HG03342 (cell line): ENCODE measurements at regions not wholly inside any gene's neighbourhood (a gene's known extent, or its start where the extent isn't known, plus 50 kb on each side); places are given as distances from the start of the nearest gene placed in this dataset.

ENCODE experiments used
- ATAC-seq: cut with Tn5 transposase; IDR thresholded peaks from one replicate; pipeline ENCODE4 v1.9.1; 2021; ENCODE audit warnings: mild to moderate bottlenecking, moderate library complexity; ENCODE audit not compliant: unreplicated experiment

DNA sequence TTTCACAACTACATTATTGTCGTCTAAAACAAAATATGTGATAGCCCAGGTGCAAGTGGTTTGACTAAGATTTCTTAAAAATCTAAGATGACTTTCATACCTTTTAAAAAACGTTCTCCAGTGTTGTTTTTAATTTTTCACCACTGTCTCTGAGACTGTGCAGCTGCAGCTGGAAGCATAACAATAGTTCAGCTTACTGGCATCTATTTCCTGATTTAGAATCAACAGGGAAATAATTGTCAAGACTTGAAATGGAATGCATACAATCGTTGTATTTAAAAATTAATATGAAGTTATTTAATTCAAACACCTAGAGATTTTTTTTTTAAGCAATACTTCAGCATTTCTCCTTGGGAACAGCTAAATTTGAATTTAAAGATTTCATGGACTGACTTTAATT lies 982.0 kb upstream of the EPHA7 start:
- ATAC-seq = no peak

DNA sequence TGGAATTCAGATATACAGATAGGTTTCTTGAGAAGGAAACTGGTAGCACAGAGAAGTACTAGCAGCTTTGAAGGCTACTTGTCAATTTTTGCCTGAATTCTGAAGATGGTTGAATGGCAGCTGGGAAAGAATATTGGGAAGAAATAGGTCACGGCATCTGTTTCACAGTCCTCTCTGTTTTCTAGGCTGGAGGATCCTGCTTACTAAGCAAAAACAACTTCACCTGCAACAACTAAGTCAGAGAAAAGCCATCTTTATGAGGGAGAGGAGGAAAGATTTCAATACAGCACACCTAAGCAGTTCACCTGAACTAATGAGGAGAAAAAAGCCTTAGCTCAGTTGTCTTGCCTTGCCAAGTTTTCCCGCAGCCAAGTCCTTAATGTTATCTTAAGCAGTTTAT lies 975.5 kb upstream of the EPHA7 start:
- no peak for ATAC-seq

DNA sequence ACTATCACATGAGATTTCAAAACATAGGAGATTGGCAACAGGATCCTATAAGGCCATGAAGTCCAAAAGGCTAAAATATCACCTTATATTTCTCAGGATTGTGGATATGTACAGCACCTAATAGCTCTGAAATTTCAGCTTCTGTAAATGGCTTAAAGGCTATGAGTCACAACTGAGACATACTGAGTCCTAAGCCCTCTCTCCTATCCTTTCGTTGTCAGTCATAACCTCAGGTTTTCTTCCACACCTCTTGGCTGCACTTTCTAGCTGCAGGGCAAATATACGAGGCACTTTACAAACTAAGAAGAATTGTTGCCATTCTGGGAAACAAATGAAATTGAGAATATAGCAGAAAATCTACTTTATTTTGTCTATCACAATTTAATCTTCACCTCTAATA lies 969.9 kb upstream of the EPHA7 start:
- no peak for ATAC-seq

GRCh38 chr6:94377835-94378234 lies 958.5 kb upstream of the EPHA7 start:
- ATAC-seq = no peak

DNA sequence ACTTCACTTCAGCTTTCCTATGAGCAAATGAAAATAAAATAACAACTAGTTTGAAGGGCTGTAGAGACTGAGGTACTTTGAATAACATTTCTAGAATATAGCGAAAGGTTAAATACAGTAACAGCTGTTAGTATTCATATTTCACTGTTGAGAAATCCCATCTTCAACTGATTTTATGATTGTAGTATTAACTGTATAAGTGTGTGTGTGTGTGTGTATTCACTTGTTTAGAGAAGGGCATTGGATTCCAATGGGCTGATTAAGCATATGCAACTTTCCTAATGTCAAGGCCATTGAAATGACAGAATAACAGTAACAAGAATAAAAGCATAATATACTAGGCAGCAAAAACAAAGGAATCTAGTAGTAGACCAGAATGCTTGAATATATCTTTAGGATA lies 957.5 kb upstream of the EPHA7 start:
- ATAC-seq = no peak

GRCh38 chr6:94372229-94372628 lies 952.9 kb upstream of the EPHA7 start:
- no peak for ATAC-seq

DNA sequence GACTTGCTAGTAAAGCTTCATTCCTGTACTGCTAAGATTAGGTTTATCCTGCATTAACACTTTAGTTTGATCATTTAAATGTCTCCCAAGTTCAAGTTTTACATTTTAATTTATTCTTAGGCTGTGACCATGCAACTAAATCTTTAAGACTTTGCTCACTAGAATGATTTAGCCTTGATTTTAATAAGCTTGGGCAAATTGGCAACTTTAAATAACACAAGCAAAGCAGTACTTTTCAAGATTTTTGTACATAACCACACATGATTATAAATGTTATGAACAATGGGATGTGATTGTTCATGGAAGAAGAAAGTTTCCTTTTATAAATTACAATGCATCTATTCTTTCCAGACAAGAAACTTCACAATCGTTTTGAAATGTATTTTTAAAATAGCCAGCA lies 948.0 kb upstream of the EPHA7 start:
- no peak for ATAC-seq

GRCh38 chr6:94362061-94362864 lies 942.9 kb upstream of the EPHA7 start:
- no peak for ATAC-seq

DNA sequence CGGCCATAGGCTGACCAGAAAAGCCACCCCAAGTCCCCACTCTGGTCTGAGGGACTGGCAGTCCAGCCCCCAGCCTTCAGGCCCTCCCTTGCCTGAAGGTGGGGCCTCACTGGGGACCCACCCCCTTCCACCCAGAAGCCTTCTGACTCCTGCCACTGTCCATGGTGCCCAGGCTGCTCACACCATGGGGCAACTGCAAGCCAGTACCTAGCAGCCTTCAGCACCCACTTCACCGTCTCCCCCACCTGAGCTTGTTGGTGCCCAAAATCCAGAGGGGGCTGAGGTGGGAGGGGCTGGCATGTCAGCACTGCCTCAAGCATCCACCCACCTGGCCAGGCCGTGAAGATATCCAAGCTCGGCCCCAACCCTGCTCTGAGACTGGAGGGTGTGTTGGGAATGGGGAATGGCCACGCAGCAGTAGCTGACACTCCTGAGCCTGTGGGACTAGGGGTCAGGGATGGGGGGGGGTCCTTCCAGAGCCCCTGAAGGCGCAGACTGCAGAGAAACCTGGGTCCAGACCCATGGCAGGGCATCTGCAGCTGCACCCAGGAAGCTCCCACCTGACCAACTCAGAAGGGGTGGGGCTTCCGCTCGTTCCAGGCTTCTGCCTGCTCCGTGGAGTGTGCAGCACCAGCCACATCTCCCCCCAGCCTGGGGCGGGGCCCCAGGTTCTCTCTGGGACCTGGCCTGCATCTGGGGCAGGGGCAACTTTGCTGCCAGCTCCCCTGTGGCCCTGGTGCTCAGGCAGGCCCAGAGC lies 942.1 kb upstream of the EPHA7 start:
- ATAC-seq = no peak

GRCh38 chr6:94357381-94357980 lies 938.1 kb upstream of the EPHA7 start:
- no peak for ATAC-seq

DNA sequence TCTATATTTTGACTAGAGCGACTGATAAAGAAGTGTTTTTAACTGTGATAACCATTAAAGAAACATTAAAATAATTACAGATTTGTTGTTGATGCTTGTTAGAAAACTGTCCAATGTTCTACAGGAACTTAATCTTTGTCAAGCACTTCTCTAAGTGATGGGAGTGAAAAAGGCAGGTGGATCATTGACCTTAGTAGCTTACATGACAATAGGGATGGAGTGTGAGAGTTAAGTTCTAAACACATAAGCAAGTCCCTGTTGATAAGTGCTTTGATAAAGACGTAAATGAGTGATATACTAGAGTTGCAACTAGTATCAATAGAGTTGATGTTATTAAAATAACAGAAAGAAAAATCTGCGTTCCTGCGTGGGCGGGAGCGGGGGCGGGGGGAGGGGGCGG lies 931.5 kb upstream of the EPHA7 start:
- no peak for ATAC-seq

- no peak for ATAC-seq
These were observed 929.9 kb upstream of the EPHA7 start for GRCh38 chr6:94349227-94349626.

- no peak for ATAC-seq
These were observed 925.5 kb upstream of the EPHA7 start for GRCh38 chr6:94344866-94345265.

DNA sequence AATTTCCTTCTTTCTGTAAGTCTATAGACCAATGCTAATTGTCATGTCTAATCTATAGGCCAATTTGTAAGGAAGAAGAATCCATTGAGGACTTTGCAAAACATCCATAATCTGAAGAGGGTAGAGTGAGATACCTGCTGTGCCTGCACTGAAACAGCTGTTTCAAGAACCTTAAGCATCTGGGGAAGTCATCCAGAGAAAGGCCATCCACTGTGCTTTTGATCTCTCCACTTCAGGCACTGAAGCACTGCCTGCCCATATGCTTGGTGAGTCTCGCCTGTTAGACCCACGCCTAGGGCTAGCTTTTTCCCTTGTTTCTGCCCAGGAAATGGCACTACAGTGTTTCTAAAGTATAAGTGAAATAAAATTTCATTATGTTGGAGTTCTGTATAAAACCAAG lies 921.8 kb upstream of the EPHA7 start:
- ATAC-seq = no peak

GRCh38 chr6:94323853-94324252 lies 904.5 kb upstream of the EPHA7 start:
- no peak for ATAC-seq

- ATAC-seq = no peak
These were observed 881.2 kb upstream of the EPHA7 start for GRCh38 chr6:94300424-94301144.

- ATAC-seq = no peak
These were observed 869.8 kb upstream of the EPHA7 start for GRCh38 chr6:94289131-94289530.

GRCh38 chr6:94278146-94278545 lies 858.8 kb upstream of the EPHA7 start:
- ATAC-seq = no peak

DNA sequence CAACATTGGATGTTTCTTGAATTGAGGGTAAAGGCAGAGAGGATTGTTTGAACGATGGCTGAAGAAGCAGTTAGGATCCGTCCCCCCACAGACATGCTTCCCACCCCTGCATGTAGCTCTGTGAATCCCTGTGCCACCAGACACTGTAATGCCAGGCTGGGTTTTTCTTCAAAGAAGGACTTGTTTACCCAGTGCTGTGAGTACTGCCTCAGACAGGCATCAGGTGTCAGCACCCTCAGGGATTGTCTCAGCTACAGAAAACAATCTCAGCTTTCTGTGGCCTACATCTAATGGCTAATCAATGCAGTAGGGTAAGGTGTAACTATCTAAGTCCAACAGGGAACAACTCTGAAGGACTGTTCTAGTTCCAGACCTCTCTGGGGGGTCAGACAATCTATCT lies 853.0 kb upstream of the EPHA7 start:
- no peak for ATAC-seq

GRCh38 chr6:94270091-94270948 lies 851.0 kb upstream of the EPHA7 start:
- no peak for ATAC-seq
